ENCODE measurements at regions not wholly inside any gene's neighbourhood (a gene's known extent, or its start where the extent isn't known, plus 50 kb on each side); places are given as distances from the start of the nearest gene placed in this dataset.
"Not testable (repeated sequence)": the region's sequence is repeated elsewhere in the genome, so short reads cannot be mapped to it uniquely, and the experiment has no call there.

GRCh38 chr5:36494841-36495601, 111.4 kb upstream of the SLC1A3 start:
- H3K36me3 Mint-ChIP-seq (ENCODE audit: low read depth): no peaks in the 10 kb centered on the region
- no peak for ATAC-seq (replicated peaks)
- H3K9me3 Mint-ChIP-seq: no peaks in the 10 kb centered on the region
- no peak overlapping the region for H3K27ac Mint-ChIP-seq
- H3K4me1 Mint-ChIP-seq: no peaks in the 10 kb centered on the region
- H3K4me3 Mint-ChIP-seq: no peak overlapping the region
- peaks cover 19% of the 10 kb centered on the region for H3K27me3 Mint-ChIP-seq

- Mint-ChIP-seq H3K27ac (no peak overlapping the region), H3K4me1 (no peaks in the 10 kb centered on the region), H3K27me3 (peaks cover 19% of the 10 kb centered on the region), H3K4me3 (no peak overlapping the region), H3K36me3 (ENCODE audit: low read depth) (no peaks in the 10 kb centered on the region), H3K9me3 (no peaks in the 10 kb centered on the region)
- ATAC-seq (replicated peaks): no peak
Measured at GRCh38 chr5:36495611-36496010, 110.8 kb upstream of the SLC1A3 start.

GRCh38 chr5:36496471-36496870, 109.9 kb upstream of the SLC1A3 start:
- Mint-ChIP-seq H3K27me3 (peaks cover 19% of the 10 kb centered on the region), H3K4me3 (no peak overlapping the region), H3K27ac (no peak overlapping the region)

GRCh38 chr5:36502608-36503007, 103.8 kb upstream of the SLC1A3 start:
- no peak for ATAC-seq (replicated peaks)
- Mint-ChIP-seq H3K4me3 (no peak overlapping the region), H3K27me3 (peaks cover 11% of the 10 kb centered on the region), H3K4me1 (no peaks in the 10 kb centered on the region), H3K36me3 (ENCODE audit: low read depth) (no peaks in the 10 kb centered on the region), H3K9me3 (no peaks in the 10 kb centered on the region), H3K27ac (no peak overlapping the region)

More at GRCh38 chr5:36496471-36496870, 109.9 kb upstream of the SLC1A3 start:
- ATAC-seq (replicated peaks): no peak
- no peaks in the 10 kb centered on the region for H3K36me3 Mint-ChIP-seq (ENCODE audit: low read depth)
- H3K9me3 Mint-ChIP-seq: no peaks in the 10 kb centered on the region
- no peaks in the 10 kb centered on the region for H3K4me1 Mint-ChIP-seq

GRCh38 chr5:36505021-36505420, 101.4 kb upstream of the SLC1A3 start:
- Mint-ChIP-seq H3K9me3 (no peaks in the 10 kb centered on the region), H3K27ac (no peak overlapping the region), H3K36me3 (ENCODE audit: low read depth) (no peaks in the 10 kb centered on the region), H3K4me1 (no peaks in the 10 kb centered on the region), H3K4me3 (no peak overlapping the region), H3K27me3 (peaks cover 10% of the 10 kb centered on the region)
- no peak for ATAC-seq (replicated peaks)

GRCh38 chr5:36507332-36507952, 99.0 kb upstream of the SLC1A3 start:
- Mint-ChIP-seq H3K4me3 (no peak overlapping the region), H3K4me1 (no peaks in the 10 kb centered on the region), H3K27ac (no peak overlapping the region), H3K27me3 (peaks cover 13% of the 10 kb centered on the region), H3K9me3 (no peaks in the 10 kb centered on the region), H3K36me3 (ENCODE audit: low read depth) (no peaks in the 10 kb centered on the region)
- ATAC-seq (replicated peaks): peak; percentile 42

- not testable (repeated sequence) for H3K4me1 Mint-ChIP-seq; H3K36me3 Mint-ChIP-seq (ENCODE audit: low read depth); H3K9me3 Mint-ChIP-seq; H3K4me3 Mint-ChIP-seq; H3K27ac Mint-ChIP-seq; ATAC-seq (replicated peaks)
- H3K27me3 Mint-ChIP-seq: peaks cover 13% of the 10 kb centered on the region
Measured at GRCh38 chr5:36508331-36508730, 98.1 kb upstream of the SLC1A3 start.

GRCh38 chr5:36513647-36514046, 92.8 kb upstream of the SLC1A3 start:
- not testable (repeated sequence) for H3K4me3 Mint-ChIP-seq; ATAC-seq (replicated peaks); H3K27ac Mint-ChIP-seq; H3K4me1 Mint-ChIP-seq; H3K9me3 Mint-ChIP-seq; H3K36me3 Mint-ChIP-seq (ENCODE audit: low read depth)
- H3K27me3 Mint-ChIP-seq: peaks cover 12% of the 10 kb centered on the region

- no peak for ATAC-seq (replicated peaks)
- H3K27me3 Mint-ChIP-seq: no peaks in the 10 kb centered on the region
- no peak overlapping the region for H3K4me3 Mint-ChIP-seq
- H3K27ac Mint-ChIP-seq: no peak overlapping the region
- H3K4me1 Mint-ChIP-seq: no peaks in the 10 kb centered on the region
- peaks cover 7% of the 10 kb centered on the region for H3K9me3 Mint-ChIP-seq
- H3K36me3 Mint-ChIP-seq (ENCODE audit: low read depth): no peaks in the 10 kb centered on the region
Measured at GRCh38 chr5:36519881-36520280, 86.5 kb upstream of the SLC1A3 start.

- H3K27me3 Mint-ChIP-seq: no peaks in the 10 kb centered on the region
- H3K9me3 Mint-ChIP-seq: peaks cover 7% of the 10 kb centered on the region
- no peak overlapping the region for H3K27ac Mint-ChIP-seq
- H3K4me1 Mint-ChIP-seq: no peaks in the 10 kb centered on the region
- no peaks in the 10 kb centered on the region for H3K36me3 Mint-ChIP-seq (ENCODE audit: low read depth)
- H3K4me3 Mint-ChIP-seq: no peak overlapping the region
- ATAC-seq (replicated peaks): no peak
Measured at GRCh38 chr5:36521219-36521618, 85.2 kb upstream of the SLC1A3 start.

GRCh38 chr5:36521838-36522745, 84.3 kb upstream of the SLC1A3 start:
- Mint-ChIP-seq H3K4me3 (no peak overlapping the region), H3K27me3 (no peaks in the 10 kb centered on the region), H3K36me3 (ENCODE audit: low read depth) (no peaks in the 10 kb centered on the region), H3K9me3 (peaks cover 7% of the 10 kb centered on the region), H3K27ac (no peak overlapping the region), H3K4me1 (no peaks in the 10 kb centered on the region)
- ATAC-seq (replicated peaks): no peak

GRCh38 chr5:36522746-36523065, 83.7 kb upstream of the SLC1A3 start:
- no peak for ATAC-seq (replicated peaks)
- no peaks in the 10 kb centered on the region for H3K36me3 Mint-ChIP-seq (ENCODE audit: low read depth)
- peaks cover 7% of the 10 kb centered on the region for H3K9me3 Mint-ChIP-seq
- H3K27ac Mint-ChIP-seq: no peak overlapping the region
- H3K27me3 Mint-ChIP-seq: no peaks in the 10 kb centered on the region
- no peaks in the 10 kb centered on the region for H3K4me1 Mint-ChIP-seq
- no peak overlapping the region for H3K4me3 Mint-ChIP-seq

- H3K27me3 Mint-ChIP-seq: no peaks in the 10 kb centered on the region
- H3K27ac Mint-ChIP-seq: no peak overlapping the region
- no peaks in the 10 kb centered on the region for H3K36me3 Mint-ChIP-seq (ENCODE audit: low read depth)
- H3K4me1 Mint-ChIP-seq: no peaks in the 10 kb centered on the region
- no peak overlapping the region for H3K4me3 Mint-ChIP-seq
- H3K9me3 Mint-ChIP-seq: peaks cover 3% of the 10 kb centered on the region
- no peak for ATAC-seq (replicated peaks)
Measured at GRCh38 chr5:36523450-36523849, 83.0 kb upstream of the SLC1A3 start.

GRCh38 chr5:36523926-36524325, 82.5 kb upstream of the SLC1A3 start:
- Mint-ChIP-seq H3K9me3 (no peaks in the 10 kb centered on the region), H3K4me1 (no peaks in the 10 kb centered on the region), H3K27me3 (peaks cover 3% of the 10 kb centered on the region), H3K27ac (no peak overlapping the region), H3K36me3 (ENCODE audit: low read depth) (no peaks in the 10 kb centered on the region), H3K4me3 (no peak overlapping the region)
- ATAC-seq (replicated peaks): no peak

GRCh38 chr5:36526537-36526936, 79.9 kb upstream of the SLC1A3 start:
- no peaks in the 10 kb centered on the region for H3K36me3 Mint-ChIP-seq (ENCODE audit: low read depth)
- H3K4me3 Mint-ChIP-seq: no peak overlapping the region
- H3K9me3 Mint-ChIP-seq: no peaks in the 10 kb centered on the region
- no peak overlapping the region for H3K27ac Mint-ChIP-seq
- ATAC-seq (replicated peaks): no peak
- peaks cover 10% of the 10 kb centered on the region for H3K27me3 Mint-ChIP-seq
- no peaks in the 10 kb centered on the region for H3K4me1 Mint-ChIP-seq
